ENCODE measurements at regions not wholly inside any gene's neighbourhood (a gene's known extent, or its start where the extent isn't known, plus 50 kb on each side); places are given as distances from the start of the nearest gene placed in this dataset.
A peak's percentile ranks its signal among the peaks of the same experiment; 100 is the strongest.

GRCh38 chr1:218943371-218943770 is 230.3 kb upstream of the LYPLAL1 start:
- no peak for DNase-seq

DNA sequence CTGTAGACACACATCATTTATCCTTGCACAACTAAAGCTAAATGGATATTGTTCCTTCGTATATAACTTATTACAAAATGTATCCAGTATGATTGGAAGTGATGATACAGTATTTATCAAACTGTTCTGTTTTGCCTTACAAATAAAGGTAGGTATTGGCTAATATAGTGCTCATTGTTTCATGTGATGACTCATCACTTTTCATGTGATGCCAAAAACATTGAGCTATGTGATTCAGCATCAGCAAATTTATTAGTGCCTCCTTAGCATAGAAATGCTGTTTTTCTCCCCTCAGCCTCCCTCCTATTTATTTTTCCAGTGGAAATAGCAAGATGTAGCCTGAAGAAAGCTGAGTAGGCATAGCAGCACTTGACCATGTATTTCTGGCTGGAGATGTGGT is 228.6 kb upstream of the LYPLAL1 start:
- DNase-seq, result no peak

GRCh38 chr1:218946147-218946546 is 227.5 kb upstream of the LYPLAL1 start:
- DNase-seq, result no peak

DNA sequence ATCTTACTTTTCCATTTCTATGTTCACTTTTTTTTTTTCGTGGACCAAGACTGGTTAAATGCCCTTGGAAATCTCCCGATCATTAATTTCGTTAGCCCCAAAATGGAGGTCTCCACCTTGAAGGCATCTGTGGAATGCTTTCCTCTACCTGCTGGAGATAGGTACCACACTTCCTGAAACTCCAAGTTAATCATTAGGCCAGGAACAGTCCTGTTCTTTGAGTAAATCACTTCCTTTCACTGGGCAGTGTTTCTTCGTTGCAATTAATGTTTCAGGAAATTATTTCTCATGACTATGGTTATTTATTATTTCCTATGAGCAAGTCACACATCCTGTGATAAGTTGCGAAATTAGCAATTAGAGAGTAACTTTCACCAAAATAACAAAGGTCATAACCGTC is 225.2 kb upstream of the LYPLAL1 start:
- DNase-seq, result no peak

- no peak for DNase-seq
Measured at GRCh38 chr1:218953386-218953785, 220.3 kb upstream of the LYPLAL1 start.

- DNase-seq, result no peak
Measured at GRCh38 chr1:218957971-218958370, 215.7 kb upstream of the LYPLAL1 start.

DNA sequence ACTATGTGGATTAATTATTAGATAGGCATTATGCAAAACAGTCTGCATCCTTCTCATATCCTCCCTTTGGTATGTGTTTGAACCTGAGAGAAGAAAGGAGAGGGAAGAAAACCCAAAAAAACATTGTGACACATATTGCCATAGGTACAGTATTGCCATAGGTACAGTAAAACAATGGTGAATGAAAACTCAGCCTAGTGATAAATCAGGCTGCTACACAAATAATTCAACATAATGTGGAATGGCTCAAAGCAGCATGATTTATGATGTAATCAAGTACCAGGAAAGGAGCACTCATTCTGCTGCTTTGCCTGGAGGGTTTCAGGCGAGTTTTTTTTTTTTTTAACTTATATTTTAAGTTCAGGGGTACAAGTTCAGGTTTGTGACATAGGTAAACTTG is 213.9 kb upstream of the LYPLAL1 start:
- no peak for DNase-seq

- DNase-seq, result no peak
Measured at GRCh38 chr1:218964471-218965185, 209.1 kb upstream of the LYPLAL1 start.

- DNase-seq, result no peak
Measured at GRCh38 chr1:218965821-218966220, 207.9 kb upstream of the LYPLAL1 start.

DNA sequence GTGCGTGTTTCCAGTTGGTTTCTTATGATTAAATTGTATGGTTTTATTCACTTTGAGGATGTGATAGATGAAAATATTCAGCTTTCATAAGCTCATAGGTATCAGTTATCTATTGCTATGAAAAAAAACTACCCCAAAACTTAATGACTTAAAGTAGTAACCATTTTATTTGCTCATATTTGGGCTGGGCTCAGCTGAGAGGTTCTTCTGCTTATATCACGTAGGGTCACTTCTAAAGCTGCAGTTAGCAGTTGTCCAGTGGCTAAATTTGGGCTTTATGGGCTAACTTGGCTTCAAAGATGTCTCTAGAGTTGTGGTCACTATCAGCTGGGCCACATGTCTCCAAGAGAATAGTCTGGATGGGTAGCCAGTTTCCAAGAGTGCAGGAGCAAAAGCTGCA is 206.4 kb upstream of the LYPLAL1 start:
- DNase-seq, result no peak

DNA sequence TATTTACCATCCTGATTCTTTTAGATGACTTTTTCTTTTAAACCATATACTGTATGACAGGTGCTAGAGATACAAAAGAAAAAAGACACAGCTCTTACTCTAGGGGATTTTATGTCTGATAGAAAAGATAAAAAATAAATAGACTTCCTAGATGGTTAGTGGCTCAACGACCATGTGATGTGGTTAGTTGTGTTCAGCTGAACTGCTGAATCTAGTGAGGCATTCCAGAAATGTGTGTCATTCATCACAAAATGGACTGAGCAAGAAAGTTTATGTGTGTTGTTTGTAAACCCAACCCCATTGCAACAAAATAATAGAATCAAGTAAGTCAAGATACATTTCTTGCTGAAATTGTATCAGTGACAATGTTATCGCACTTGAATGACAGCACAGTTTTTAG is 205.8 kb upstream of the LYPLAL1 start:
- no peak for DNase-seq

GRCh38 chr1:218969006-218969405 is 204.7 kb upstream of the LYPLAL1 start:
- DNase-seq, result no peak

DNA sequence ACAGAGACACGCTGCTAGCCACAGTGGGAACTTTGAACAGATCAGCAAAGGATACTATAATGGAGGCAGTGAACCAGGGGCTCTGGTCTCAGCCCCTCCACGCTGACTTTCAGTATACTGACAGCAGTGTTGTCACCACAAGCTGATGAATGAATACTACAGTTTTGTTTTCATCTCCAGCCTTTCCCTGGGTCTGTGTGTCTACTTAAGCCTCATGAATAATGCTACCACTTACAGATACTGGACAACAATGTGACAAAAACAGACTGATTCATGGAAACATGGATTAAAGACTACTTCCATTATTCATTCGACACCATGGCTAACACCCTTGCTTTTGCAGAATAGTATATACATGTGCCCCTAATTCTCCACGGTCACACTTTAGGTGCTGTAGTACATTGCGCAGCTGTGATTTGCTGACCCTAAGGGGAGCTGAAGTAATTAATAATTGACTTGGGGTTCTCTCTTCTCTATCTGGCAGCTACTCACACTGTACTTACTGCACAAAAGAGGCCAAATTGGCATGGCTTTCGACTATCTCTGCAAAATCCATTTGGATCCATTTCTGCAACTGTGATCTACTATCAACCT is 203.2 kb upstream of the LYPLAL1 start:
- no peak for DNase-seq

- peak; percentile 81 for DNase-seq
Measured at GRCh38 chr1:218971156-218971555, 202.5 kb upstream of the LYPLAL1 start.

DNA sequence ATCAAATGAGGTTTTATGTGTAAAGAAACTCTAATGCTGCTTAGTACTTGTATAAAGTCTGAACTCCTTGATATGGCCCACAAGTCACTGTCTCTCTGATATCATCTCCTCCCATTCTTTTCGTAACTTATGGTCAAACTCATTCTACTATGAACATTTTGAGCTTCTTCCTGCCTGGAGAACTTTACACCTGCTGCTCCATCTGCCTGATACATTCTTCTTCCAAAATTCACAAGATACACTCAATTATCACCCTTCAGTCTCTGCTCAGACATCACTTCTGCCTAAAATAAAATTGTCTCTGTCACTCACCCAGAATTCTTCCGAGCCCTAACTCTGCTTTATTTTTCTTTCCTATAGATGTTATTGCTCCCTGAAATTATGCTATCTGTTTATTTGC is 192.8 kb upstream of the LYPLAL1 start:
- DNase-seq, result no peak

DNA sequence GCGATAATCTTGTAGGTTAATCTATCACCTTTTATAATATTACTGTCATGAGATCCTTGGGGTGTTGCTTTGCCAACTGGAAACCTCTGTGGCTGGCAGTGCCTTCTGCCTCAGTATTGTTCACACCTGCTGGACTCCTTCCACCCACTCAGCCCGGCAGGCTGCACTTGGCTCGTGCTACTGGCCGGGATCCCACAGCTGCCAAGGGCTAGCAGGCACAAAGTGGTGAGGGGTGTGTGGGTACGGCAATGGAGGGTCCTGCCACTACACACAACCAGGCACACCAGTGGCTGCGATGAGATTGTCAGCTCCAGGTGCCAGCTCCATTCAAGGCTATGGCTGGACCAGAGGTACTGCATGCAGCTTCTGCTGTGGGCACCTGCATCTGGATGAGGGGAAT is 191.2 kb upstream of the LYPLAL1 start:
- no peak for DNase-seq

DNA sequence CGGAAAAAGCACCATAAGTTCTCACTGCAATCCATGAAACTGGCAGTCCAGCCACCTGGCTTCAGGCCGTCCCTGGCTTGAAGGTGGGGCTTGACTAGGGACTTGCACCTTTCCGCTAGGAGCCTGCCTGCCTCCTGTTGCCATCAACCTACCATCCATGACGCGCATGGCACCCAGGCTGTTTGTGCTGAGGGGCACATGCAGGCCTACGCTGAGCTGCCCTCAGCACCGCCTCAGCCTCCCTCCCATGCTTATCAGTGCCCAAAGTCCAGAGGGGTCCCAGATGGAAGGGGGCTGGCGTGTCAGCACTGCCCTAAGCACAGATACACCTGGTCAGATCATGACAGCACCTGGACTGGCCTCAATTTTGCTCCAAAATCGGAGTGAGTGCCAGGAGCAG is 190.2 kb upstream of the LYPLAL1 start:
- DNase-seq, result no peak

DNA sequence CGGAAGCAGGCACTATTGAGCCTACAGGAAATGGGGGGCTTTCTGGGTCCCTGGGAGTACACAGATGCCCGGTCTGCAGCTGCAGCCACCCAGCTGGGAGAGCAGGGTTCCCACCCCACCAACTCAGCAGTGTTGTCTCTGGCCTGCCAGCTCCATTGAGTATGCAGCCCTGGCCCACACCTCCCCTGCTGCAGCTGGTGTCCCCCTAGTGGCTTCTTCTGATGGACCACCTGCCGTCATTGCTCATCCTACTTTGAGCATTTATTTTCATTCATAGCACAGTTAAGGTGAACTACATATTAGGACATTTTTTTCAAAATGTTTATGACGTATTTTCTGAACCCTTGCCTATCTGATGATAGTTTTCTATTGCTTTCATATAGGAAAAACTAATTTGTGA is 189.8 kb upstream of the LYPLAL1 start:
- DNase-seq, result no peak

- DNase-seq, result no peak
Measured at GRCh38 chr1:218985424-218985984, 188.2 kb upstream of the LYPLAL1 start.

DNA sequence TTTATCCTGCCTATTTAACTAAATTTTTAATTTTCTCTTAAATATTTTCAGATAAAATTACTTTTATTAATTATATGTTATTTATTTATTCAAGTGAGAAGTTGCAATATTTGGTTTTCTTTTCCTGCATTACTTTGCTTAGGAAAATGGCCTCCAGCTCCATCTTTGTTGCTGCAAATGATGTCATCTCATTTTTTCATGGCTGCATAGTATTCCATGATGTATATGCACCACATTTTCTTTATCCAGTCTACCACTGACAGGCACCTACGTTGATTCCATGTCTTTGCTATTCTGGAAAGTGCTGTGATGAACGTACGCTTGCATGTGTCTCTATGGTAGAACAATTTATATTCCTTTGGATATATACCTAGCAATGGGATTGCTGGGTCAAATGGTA is 186.9 kb upstream of the LYPLAL1 start:
- DNase-seq, result no peak

GRCh38 chr1:218990019-218990418 is 183.7 kb upstream of the LYPLAL1 start:
- no peak for DNase-seq

DNA sequence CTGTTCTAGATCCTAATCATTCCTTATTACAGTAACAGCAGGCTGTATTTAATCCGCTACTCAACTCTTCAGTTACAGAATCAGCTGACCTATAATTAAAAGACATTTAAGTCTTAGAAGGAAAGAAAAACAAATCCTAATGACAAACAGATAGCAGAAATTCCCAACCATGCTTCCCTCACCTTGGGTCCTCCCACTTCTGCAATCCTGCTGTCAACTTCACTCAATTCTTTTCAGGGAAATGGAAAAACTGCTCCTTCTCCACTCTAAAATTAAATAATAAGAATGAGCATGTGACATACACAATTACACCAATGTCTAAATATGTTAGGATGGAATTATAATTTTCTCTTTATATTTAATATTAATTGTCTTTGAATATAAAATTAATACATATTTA is 182.6 kb upstream of the LYPLAL1 start:
- DNase-seq, result no peak

- DNase-seq, result no peak
Measured at GRCh38 chr1:218994615-218995014, 179.1 kb upstream of the LYPLAL1 start.

- peak; percentile 28 for DNase-seq
Measured at GRCh38 chr1:218995091-218995665, 178.5 kb upstream of the LYPLAL1 start.
